ENCODE measurements at regions not wholly inside any gene's neighbourhood (a gene's known extent, or its start where the extent isn't known, plus 50 kb on each side); places are given as distances from the start of the nearest gene placed in this dataset.
A peak's percentile ranks its signal among the peaks of the same experiment; 100 is the strongest.

- no peak for DNase-seq
Measured at GRCh38 chrX:20596856-20597255, 330.1 kb upstream of the RPS6KA3 start.

GRCh38 chrX:20595928-20596575, 329.3 kb upstream of the RPS6KA3 start:
- DNase-seq, result peak; percentile 18 to 27

DNA sequence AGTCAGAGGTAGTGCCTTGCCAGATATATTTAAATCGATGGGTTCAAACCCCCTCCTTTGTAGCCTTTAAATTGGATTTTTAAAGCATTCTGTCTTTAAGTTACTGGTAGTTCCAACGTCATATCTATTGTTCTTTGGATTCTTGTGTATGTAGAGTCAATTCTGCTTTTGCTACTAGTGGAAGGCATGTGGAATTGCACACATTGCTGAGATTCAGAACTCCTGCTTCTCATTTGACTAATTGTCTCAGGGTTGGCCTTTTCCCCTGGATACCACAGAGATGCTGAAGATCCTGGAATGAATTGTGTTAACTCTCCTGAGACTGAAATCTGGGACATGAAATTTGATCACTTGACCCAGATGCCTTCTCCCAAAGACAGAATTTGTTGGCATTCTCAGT, 328.3 kb upstream of the RPS6KA3 start:
- no peak for DNase-seq

DNA sequence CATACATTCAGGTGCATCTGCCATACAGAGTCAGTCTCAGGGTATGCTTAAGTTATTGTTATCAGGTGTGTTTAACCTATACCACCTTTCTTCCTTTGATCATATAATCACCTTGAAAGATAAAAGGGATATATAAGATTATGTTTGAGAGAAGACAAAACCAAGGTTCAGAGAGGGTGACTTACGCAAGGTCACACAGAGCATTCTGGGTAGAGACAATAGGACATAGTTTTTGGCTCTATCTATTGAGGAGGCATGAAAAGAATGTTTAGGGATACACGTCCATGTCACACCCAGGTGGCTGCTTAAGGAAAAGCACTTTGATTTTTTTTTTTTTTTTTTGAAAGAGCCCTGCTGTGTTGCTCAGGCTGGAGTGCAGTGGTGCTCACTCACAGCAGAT, 327.1 kb upstream of the RPS6KA3 start:
- no peak for DNase-seq

DNA sequence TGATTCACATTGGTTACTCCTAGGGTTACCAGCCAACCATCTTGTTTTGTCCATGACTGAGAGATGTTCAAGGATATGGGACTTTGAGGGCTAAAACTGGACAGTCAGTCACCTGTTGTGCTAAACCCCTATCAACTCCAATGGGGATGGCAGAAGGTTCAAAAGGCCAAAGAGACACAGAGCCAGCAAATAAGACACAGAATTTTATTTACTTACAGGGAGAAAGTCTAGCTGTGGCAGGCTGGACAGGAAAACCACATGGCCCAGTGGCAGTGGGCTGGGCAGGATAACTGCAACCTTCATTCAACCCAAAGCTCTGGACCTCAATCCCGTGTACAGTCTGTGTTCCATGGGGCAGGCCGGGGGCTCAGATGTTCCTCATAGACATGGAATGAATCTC, 326.7 kb upstream of the RPS6KA3 start:
- DNase-seq, result no peak

- no peak for DNase-seq
Measured at GRCh38 chrX:20591246-20591645, 324.5 kb upstream of the RPS6KA3 start.

DNA sequence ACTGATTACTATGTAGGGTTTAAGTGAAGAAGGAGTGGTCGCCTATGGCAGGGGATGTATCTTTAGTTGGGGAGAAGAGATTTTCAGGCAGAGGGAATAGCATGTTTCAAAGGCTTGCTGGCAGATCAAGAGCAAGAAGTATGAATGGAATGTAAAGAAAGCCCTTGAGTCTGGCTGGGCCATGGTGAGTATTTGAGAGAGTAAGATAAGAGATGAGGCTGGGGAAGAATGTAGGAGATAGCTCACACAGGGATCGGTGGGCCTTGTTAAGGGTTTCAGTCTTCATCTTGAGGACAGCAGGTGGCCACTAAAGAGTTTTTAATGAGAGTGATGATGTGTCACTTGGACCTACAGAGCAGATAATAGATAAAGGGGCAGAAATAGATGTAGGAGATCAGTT, 319.1 kb upstream of the RPS6KA3 start:
- DNase-seq, result no peak

DNA sequence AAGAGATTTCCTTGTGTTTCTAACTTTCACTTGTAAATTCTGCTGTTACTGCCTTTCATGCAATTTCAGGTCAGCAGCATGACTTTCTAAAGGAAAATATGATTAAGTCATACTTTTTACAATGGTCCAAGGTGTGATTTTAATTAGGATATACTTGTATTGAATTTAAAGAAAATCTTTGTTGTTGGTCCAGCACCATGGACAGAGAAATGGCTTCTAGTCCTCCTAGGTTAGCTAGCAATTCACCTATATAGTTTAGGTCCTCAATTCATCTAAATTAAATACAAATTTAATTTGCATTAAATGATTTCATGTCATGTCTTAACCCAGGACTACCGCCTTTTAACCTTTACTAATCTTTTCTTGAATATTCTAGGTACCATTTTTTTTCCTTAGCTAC, 304.9 kb upstream of the RPS6KA3 start:
- no peak for DNase-seq

GRCh38 chrX:20567108-20567507, 300.4 kb upstream of the RPS6KA3 start:
- no peak for DNase-seq

- no peak for DNase-seq
Measured at GRCh38 chrX:20547611-20548051, 280.9 kb upstream of the RPS6KA3 start.

GRCh38 chrX:20545538-20545937, 278.8 kb upstream of the RPS6KA3 start:
- DNase-seq, result no peak

DNA sequence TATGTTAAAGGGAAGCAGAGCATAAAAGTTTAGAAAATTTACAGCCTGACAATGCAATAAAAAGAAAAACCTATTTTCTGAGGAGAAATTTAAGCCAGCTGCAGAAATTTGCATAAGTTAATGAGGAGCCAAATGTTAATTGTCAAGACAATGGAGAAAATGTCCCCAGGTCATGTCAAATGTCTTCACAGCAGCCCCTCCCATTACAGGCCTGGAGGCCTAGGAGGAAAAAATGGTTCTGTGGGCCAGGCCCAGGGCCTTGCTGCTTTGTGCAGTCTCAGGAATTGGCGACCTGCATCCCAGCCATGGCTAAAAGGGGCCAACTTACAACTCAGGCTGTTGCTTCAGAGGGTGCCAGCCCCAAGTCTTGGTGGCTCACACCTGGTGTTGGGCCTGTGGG, 275.4 kb upstream of the RPS6KA3 start:
- DNase-seq, result no peak

DNA sequence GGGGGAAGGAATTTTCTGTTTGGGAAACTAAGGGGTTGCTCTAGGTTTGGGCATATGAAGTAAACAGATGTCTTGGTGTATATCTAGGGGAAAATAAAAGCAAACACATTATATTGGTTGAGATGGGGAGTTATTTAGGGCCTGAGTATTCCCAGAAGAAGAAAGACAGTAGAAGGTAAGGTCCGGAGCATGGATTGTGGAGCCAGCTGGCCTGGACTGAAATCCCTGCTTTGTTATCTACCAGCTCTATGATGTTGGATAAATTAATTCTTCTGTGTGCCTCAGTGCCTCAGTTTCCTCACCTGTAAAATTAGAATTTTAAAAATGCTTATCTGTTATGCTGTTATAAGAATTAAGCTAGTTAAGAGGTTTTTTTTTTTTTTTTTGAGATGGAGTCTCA, 272.3 kb upstream of the RPS6KA3 start:
- DNase-seq, result no peak

- no peak for DNase-seq
Measured at GRCh38 chrX:20531667-20532066, 265.0 kb upstream of the RPS6KA3 start.

DNA sequence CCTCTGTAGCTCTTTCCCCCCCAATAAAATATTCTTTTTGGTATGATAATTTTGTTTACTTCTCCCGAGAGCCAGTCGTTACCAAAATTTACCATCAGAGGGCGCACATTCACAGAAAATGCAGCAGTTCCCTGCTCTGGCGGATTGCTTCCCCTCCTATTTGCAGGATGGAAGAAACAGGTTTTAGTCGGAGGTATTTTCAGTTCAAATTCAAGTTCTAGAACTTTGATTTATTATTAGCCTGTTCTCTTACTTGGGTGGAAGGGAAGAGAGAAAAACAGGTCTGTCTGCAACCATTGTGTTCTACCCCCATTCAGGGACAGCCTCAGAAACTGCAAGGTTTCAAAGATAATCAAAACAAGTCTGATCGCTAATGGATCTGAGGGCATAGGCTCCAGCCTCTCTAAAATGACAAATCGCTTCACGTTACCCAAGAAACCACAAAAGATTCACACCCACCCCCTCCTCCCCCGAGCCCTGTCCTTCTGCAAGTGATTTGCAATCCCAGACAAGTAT, 263.8 kb upstream of the RPS6KA3 start:
- DNase-seq, result peak; percentile 45 to 64

DNA sequence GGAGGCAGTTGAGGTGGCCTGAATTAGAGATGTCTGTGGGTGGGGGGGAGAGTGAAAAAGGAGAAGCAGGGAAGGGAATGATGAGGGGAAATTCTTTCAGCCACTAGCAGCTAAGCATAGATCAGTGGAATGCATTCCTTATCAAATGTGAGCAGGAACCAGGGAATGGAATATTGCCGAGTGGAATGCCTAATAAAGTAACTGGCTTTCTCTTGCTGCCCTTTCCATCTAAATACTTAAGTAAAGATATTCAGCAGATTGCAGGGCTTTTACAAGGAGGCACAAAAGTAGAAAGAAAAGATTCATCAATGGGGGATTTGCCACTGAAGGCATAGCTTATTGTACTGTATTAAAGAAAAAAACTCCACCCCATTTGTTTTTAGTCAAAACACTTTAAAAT, 263.0 kb upstream of the RPS6KA3 start:
- DNase-seq, result no peak

DNA sequence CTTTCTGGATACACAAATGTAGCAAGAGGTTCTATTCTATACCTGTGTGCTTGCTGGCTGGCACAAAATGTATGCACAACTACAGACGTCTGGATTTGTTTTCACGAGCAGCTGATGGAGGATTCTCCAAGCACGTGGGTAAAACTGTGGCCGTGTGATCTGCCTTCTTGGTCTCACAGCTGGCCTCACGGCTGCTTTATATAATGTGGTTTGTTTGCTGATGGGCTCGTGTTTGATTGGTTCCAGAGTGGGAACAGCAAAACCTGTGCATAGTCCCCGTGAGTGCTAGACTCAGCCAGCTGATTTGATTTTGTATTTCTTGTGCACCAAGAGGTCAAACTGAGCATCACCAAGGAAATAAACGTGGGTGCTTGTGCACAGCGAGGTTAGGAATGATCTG, 262.6 kb upstream of the RPS6KA3 start:
- DNase-seq, result no peak

DNA sequence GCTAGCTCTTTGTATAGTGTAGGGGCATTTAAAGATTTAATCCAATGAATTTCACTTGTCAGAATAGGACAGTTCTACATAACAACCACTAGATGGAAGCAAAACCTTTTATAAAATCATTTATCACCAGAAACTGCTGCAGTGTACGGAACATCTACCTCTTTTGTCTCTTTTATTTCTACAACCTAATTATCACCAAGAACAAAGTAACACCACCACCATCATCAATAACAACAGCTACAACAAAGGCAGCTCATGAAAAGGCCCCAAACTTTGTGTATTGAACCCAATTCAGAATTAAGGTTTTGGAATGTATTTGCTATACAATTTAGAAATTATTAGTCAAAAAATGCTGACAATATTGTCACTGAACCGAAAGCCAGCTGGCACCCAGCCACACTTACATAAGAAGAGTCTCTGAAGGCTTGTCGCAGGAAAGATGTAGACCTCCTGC, 260.9 kb upstream of the RPS6KA3 start:
- no peak for DNase-seq

- no peak for DNase-seq
Measured at GRCh38 chrX:20527041-20527440, 260.3 kb upstream of the RPS6KA3 start.

DNA sequence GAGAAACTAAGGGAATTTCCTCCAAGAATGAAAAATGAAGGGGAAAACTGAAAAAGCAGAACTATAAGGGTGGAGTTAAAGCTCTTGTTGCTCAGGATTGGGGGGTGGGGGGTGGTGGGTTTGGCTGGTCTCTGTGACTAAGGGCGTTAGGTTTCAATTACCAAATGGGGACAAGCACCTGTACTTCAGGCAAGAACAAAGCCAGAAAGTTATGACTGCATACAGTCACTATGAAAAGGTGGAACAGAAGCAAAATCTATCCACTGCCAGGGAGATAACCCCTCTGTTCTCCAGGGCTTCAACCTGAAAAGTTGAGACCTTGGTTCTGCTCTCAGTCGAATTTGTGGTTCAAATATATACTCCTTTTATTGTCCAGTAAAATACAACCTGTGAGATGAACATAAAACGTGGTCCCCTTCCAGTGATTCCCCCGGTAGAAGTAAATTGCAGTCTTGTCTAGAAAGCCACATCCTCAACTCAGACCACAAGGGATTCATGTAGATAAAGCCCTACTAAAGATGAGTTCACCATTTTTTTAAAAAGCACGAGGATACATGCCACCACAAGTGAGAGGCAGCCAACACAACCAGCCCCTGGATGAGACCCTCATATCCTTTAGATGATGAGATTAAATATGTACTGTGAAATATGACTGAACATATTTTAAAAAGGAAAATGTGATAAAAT, 257.1 kb upstream of the RPS6KA3 start:
- no peak for DNase-seq

DNA sequence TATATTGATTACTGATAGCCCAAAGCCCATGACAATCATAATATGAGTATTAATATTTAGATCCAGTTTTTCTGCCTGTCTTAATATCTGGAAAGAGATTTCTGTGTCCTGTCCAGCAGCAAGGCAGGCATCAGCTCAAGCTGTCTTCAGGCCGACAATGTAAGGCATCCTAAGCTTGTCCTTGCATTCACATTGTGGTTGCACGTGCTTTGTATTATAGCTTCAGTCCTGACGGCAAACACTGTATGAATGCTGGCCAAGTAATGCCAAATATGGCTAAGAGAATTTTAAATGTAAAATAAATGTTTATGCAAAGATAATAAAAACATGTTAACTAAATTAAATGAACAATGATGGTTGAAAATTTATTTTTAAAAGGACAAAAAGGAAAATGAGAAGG, 255.7 kb upstream of the RPS6KA3 start:
- DNase-seq, result no peak

DNA sequence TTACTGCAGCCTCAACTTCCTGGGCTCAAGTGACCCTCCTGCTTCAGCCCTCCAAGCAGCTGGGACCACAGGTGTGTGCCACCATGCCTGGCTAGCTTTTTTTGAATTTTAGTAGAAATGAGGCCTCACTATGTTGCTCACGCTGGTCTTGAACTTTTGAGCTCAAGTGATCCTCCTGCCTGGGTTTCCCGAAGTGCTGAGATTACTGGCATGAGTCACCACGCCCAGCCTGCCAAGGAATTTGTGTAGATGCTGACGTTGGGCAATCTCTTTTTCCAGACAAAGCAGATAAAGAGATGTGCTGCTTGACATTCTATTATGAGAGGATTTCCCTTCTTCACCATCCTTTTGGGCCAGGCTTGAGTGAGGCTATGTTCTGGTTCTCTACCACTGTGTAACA, 254.5 kb upstream of the RPS6KA3 start:
- no peak for DNase-seq

GRCh38 chrX:20519826-20520225, 253.1 kb upstream of the RPS6KA3 start:
- no peak for DNase-seq

DNA sequence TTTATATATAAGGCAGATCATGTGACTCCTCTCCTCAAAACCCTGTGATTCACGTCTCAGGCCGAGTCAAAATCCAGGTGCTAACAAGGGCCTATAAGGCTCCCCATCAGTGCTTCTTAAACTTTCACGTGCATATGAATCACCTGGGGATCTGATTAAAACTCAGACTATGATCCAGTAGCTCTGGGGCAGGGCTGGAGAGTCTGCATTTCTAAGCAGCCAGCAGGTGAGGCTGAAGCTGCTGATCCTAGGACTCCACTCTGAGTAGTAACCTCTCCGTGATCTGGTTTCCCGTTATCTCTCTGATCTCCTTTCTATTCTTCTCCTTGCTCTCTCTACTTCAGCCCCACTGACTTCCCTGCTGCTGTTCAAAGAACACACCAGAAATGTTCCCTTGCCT, 252.4 kb upstream of the RPS6KA3 start:
- no peak for DNase-seq

DNA sequence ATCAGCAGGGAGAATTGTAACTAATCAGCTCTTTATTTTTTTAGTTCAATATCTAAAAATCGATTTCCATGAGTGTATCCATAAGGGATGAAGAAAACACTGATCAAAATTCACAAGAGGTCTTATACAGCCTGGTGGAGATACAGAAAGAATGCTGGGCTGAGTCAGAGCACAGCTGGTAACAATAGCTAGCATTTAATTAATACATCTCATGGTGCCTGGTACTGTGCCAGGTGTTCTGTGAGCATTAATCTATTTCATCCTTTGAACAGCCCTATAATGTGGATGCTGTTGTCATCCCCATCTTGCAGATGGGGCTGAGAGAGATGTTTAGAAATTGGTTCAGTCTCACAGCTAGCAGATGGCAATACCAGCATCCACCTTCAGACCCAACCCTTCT, 250.9 kb upstream of the RPS6KA3 start:
- no peak for DNase-seq
